MG63 (cell line): ENCODE measurements at regions not wholly inside any gene's neighbourhood (a gene's known extent, or its start where the extent isn't known, plus 50 kb on each side); places are given as distances from the start of the nearest gene placed in this dataset.
"Not testable (repeated sequence)": the region's sequence is repeated elsewhere in the genome, so short reads cannot be mapped to it uniquely, and the experiment has no call there.

Experiments used
- DNase-seq: peaks from one replicate; pipeline ENCODE4 v3.0.0-alpha.2; 2020
- H3K27me3 ChIP-seq: fragments of 250-450 bp; sonication (Bioruptor Pico); 2 replicates; pipeline ENCODE4 v1.5.1; 2020; ENCODE audit warnings: mild to moderate bottlenecking, moderate library complexity
- H3K36me3 ChIP-seq: fragments of 250-450 bp; sonication (Bioruptor Pico); 2 replicates; pipeline ENCODE4 v1.5.1; 2020; ENCODE audit warnings: mild to moderate bottlenecking, moderate library complexity
- H3K4me3 ChIP-seq: fragments of 250-450 bp; sonication (Bioruptor Pico); 2 replicates; pipeline ENCODE4 v1.5.1; 2020; ENCODE audit warnings: mild to moderate bottlenecking, moderate library complexity
- H3K9me3 ChIP-seq: fragments of 250-450 bp; sonication (Bioruptor Pico); 2 replicates; pipeline ENCODE4 v1.5.1; 2020; ENCODE audit warnings: mild to moderate bottlenecking, moderate library complexity

DNA sequence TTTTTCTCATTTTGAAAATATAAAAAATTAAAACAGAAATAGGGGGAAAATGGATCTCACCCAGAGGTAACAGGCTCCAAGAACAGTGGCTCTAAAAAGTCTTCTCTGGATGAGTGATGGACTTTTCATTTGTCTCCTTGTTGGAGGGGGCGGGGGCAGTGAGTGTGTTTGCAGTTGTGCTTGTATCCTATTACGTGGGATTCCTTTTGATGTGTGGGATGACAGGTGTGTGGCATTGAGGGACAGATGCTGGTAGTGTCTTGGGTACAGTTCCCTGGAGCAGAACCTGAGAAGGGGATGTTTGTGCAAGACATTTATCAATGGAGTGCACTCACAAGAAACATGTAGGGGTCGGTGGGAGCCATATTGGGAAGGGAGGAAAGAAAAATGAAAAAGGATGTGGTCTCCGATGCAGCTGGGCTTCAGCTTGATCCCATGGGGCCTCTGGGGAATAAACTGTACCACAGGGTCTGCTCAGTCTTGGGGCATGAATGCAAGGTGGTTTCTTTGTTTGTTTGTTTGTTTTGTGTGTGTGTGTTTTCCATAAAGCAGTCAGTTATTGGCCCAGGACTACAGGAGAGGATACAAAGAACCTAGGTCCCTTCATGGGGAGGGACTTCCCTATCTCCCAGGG lies 120.0 kb upstream of the SLC35G4 start:
- no peak overlapping the region for H3K4me3 ChIP-seq
- H3K36me3 ChIP-seq, result no peaks in the 10 kb centered on the region
- no peaks in the 10 kb centered on the region for H3K9me3 ChIP-seq
- no peaks in the 10 kb centered on the region for H3K27me3 ChIP-seq
- DNase-seq, result no peak

DNA sequence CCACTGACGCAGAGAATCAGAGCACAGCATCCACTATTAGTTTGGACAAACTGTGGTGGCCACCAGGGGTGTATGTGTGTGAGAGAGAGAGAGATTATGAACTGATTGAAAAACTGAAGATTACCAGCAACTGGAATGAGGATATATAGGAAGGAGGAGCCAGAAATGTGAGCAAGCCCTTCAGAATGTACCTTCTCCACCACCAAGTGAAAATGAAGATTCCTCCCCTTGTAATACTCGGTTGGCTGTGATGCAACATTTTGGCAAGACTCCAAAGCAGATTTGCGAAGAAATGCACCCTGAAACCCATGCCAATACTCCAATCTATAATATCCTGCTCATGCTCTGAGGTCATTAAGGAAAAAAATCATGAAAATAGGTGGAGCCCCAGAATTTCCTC lies 121.2 kb upstream of the SLC35G4 start:
- Histone ChIP-seq H3K36me3 (no peaks in the 10 kb centered on the region), H3K27me3 (no peaks in the 10 kb centered on the region), H3K4me3 (no peak overlapping the region), H3K9me3 (no peaks in the 10 kb centered on the region)
- peak; percentile 21 for DNase-seq

DNA sequence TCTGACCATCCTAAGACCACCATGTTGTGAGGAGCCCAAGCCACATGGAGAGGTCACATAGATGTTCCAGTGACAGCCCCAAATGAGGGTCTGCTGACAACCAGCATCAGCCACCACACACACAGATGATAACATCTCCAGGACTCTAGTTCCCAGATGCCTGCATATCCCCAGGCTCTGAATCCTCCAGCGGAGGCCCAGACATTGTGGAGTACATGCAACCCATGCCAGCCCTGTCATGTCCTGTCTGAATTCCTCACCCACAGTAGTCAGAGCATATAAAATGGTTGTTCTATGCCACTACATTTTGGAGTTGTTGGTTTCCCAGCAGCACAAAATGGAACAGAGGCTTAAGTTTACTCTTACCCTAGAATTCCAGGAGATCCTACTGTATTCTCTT lies 122.0 kb upstream of the SLC35G4 start:
- no peaks in the 10 kb centered on the region for H3K36me3 ChIP-seq
- DNase-seq, result no peak

DNA sequence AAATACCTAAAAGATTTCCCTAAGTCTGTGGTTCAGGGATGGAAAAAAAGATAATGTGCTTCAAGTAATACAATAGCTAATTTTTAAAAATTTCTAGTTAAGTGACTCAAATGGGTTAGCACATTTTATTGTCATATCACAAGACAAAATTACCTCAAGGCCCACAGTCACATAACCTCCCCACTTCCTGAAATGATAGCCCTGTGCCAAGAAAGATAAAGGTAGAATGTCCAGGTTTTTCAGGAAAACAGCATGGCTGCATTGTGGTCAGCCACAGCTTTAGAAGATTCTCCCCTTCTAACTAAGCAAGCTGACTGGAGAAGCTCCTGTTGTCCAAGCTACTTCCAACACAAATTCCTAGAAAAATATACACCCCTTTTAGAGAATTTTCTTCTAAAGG lies 127.1 kb upstream of the SLC35G4 start:
- no peak for DNase-seq
- no peak overlapping the region for H3K4me3 ChIP-seq
- H3K27me3 ChIP-seq, result no peaks in the 10 kb centered on the region
- H3K36me3 ChIP-seq, result no peaks in the 10 kb centered on the region
- no peaks in the 10 kb centered on the region for H3K9me3 ChIP-seq

More for the DNA sequence above, 122.0 kb upstream of the SLC35G4 start:
- Histone ChIP-seq H3K4me3 (no peak overlapping the region), H3K9me3 (no peaks in the 10 kb centered on the region), H3K27me3 (no peaks in the 10 kb centered on the region)

DNA sequence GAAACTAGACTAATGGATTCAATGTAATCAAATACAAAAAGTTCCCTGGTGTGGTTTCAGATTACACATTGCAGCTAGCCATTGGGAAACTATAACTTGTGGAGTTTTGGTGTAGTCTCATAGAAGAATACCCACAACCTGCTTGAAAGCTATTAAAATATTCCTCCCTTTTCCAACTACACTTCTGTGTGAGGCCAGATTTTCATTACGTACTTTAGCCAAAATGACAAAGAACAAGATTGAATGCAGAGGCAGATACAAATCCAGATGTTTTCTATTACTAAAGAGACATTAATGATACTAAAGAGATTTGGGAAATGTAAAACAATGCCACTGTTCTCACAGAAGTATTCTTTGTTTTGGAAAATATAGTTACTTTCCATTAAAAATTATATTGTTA lies 128.7 kb upstream of the SLC35G4 start:
- no peaks in the 10 kb centered on the region for H3K27me3 ChIP-seq
- H3K36me3 ChIP-seq, result no peaks in the 10 kb centered on the region
- DNase-seq, result no peak
- no peak overlapping the region for H3K4me3 ChIP-seq
- H3K9me3 ChIP-seq, result no peaks in the 10 kb centered on the region

DNA sequence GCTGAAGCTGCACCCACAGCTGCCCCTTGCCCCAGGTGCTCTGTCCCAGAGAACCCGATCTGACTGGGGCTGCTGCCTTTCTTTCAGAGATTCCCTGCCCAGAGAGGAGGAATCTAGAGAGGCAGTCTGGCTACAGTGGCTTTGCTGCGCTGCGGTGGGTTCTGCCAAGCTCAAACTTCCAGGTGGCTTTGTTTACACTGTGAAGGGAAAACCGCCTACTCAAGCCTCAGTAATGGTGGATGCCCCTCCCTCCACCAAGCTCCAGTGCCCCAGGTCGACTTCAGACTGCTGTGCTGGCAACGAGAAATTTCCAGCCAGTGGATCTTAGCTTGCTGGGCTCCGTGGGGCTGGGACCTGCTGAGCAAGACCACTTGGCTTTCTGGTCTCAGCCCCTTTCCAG lies 130.4 kb upstream of the SLC35G4 start:
- DNase-seq, H3K36me3 ChIP-seq, H3K4me3 ChIP-seq, H3K27me3 ChIP-seq, H3K9me3 ChIP-seq: not testable (repeated sequence)

DNA sequence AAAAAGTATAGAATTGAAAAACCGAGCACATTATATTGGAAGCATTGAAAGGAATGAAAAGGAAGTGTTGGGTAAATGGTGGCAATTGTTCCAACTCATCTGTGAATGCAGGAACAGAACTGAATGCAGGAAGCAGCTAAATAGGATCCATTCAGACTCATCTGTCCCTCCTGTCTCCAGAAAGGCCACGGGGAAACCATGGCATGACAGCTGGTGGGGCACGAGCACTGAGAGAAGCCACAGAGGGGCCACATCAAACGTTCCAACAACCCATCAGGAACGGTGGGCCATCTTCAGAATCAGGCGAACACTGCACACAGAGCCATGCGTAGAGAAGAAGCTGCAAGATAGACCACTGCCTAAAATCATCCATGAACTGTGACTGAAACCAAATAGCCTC lies 138.5 kb upstream of the SLC35G4 start:
- no peak overlapping the region for H3K4me3 ChIP-seq
- no peaks in the 10 kb centered on the region for H3K27me3 ChIP-seq
- DNase-seq, result no peak
- H3K9me3 ChIP-seq, result no peaks in the 10 kb centered on the region
- H3K36me3 ChIP-seq, result no peaks in the 10 kb centered on the region

DNA sequence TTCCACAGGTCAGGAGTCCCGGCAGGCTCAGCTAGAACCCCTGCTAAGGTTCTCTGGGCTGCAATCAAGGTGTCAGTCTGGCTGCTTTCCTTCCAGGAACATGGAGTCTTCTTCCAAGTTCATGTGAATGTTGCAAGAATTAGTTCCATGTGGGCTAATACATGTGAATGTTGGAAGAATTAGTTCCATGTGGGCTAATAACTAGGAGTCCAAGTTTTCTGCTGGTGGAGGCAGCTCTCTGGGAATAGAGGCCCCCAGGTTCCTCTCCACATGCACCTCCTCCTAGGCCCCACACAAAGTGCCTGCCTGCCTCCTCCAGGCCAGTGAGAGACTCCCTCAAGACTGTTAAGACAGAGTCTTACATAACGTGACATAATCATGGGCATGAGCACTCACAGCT lies 140.8 kb upstream of the SLC35G4 start:
- Histone ChIP-seq H3K27me3 (no peaks in the 10 kb centered on the region), H3K4me3 (no peak overlapping the region), H3K9me3 (no peaks in the 10 kb centered on the region), H3K36me3 (no peaks in the 10 kb centered on the region)
- DNase-seq, result no peak

DNA sequence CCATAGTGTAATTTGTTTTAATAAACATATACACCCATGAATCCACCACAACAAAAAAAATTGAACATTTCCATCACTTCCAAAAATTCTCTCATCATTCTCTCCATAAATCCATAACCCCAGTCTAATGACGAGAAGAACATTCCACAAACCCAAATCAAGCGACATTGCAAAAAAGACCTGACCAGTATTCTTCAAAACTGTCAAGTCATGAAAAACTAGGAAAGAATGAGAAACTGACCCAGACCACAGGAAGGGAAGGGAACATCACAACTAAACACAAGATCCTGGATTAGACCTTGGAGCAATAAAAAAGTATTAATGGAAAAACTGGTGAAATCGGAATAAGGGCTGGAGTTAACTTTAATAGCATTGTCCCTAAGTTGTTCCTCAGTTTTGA lies 141.3 kb upstream of the SLC35G4 start:
- no peak for DNase-seq
- Histone ChIP-seq H3K4me3 (no peak overlapping the region), H3K36me3 (no peaks in the 10 kb centered on the region), H3K9me3 (no peaks in the 10 kb centered on the region), H3K27me3 (no peaks in the 10 kb centered on the region)

DNA sequence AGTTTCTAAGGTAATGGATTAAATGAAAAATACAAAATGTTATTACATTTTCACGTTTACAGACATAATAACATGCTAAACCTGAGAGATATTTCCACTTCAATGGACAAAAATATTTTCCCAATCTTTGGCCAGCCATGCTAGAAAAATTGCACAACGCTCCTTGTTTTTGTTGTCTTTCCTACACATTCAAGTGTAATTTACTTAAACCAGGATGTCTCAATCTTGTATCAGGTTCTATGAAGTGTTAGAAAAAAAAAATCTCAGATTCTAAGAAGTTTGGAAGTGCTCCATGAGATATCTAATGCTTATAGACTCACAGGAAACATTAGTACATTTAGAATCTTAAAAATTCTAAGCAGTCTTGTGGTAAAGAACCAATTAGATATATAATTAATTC lies 141.8 kb upstream of the SLC35G4 start:
- no peaks in the 10 kb centered on the region for H3K36me3 ChIP-seq
- H3K27me3 ChIP-seq, result no peaks in the 10 kb centered on the region
- no peaks in the 10 kb centered on the region for H3K9me3 ChIP-seq
- no peak for DNase-seq
- no peak overlapping the region for H3K4me3 ChIP-seq

DNA sequence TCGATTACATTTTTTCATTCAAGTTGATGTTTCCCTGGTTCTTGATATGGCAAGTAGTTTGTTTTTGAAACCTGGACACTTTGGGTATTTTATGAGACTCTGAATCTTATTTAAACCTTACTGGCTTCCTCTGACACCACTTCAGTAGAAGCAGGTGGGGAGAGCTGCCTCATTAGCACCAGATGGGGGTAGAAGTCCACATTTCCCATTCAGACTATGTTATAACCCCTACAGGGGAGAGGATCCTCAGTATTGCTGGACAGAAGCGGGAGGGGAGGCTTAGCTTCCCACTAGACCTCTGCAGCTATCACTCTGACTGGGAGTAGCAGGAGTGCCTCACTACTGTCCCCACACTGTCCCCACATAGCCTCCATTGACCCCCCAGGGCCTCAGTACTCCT lies 145.3 kb upstream of the SLC35G4 start:
- no peak for DNase-seq
- H3K4me3 ChIP-seq, result no peak overlapping the region
- H3K36me3 ChIP-seq, result no peaks in the 10 kb centered on the region
- H3K9me3 ChIP-seq, result no peaks in the 10 kb centered on the region
- no peaks in the 10 kb centered on the region for H3K27me3 ChIP-seq

DNA sequence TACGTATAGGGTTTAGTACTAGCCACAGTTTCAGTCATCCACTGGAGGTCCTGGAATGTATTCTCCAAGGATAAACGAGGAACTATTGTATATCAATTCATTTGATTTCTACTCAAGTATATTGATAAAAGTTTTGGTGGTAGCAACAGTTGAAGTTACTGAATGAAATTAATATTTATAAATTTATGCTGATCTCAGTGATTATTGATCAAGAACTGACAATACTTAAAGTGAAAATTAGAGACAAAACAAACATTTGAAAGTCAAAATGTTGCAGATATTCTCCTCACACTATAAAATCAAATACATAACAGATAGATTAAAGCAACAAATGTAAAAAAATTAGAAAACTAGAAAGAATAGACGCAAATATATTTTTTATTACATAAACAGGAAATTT lies 150.9 kb upstream of the SLC35G4 start:
- no peaks in the 10 kb centered on the region for H3K36me3 ChIP-seq
- no peak for DNase-seq
- no peaks in the 10 kb centered on the region for H3K27me3 ChIP-seq
- H3K9me3 ChIP-seq, result no peaks in the 10 kb centered on the region
- H3K4me3 ChIP-seq, result no peak overlapping the region

DNA sequence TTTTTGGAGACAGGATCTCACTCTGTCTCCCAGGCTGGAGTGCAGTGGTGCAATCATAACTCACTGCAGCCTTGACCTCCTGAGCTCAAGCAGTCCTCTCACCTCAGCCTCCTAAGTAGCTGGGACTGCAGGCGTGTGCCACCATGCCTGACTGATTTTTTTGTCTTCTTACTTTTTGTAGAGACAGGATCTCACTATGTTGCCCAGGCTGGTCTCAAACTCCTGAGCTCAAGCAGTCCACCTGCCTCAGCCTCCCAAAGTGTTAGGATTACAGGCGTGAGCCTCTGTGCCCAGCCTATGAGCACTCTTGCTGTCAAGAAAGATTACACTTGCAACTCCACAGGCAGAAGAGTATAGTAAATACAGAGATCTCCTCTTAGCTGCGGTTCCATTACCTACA lies 151.5 kb upstream of the SLC35G4 start:
- H3K9me3 ChIP-seq, H3K36me3 ChIP-seq, H3K27me3 ChIP-seq, H3K4me3 ChIP-seq, DNase-seq: not testable (repeated sequence)

DNA sequence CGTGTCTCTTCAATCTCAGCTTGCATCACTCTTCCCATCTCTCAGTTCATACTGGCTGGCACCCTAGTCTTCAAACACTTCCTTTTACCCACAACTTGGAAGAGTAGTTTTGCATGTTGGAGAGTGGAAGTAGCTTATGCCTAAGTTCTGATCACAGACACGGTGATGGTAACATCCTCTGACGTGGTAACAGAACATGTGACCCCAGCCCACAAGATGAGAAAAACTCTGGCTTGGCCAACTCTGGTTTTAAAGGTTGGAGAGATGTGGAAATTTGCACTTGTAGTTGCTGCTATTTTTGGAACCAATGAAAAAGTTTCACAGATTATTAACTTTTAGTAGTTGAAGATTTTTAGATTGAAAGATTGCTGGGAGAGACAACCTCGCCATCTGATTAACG lies 155.4 kb upstream of the SLC35G4 start:
- Histone ChIP-seq H3K36me3 (no peaks in the 10 kb centered on the region), H3K27me3 (no peaks in the 10 kb centered on the region), H3K9me3 (no peaks in the 10 kb centered on the region), H3K4me3 (no peak overlapping the region)
- no peak for DNase-seq

DNA sequence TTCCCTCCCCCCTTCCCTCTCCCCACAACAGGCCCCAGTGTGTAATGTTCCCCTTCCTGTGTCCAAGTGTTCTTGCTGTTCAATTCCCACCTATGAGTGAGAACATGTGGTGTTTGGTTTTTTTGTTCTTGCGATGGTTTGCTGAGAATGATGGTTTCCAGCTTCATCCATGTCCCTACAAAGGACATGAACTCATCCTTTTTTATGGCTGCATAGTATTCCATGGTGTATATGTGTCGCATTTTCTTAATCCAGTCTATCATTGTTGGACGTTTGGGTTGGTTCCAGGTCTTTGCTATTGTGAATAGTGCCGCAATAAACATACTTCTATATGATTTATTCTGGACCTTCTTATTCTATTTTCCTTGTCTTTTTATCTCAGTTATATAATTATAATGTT lies 165.2 kb upstream of the SLC35G4 start:
- not testable (repeated sequence) for H3K9me3 ChIP-seq, H3K27me3 ChIP-seq, DNase-seq, H3K36me3 ChIP-seq, H3K4me3 ChIP-seq

DNA sequence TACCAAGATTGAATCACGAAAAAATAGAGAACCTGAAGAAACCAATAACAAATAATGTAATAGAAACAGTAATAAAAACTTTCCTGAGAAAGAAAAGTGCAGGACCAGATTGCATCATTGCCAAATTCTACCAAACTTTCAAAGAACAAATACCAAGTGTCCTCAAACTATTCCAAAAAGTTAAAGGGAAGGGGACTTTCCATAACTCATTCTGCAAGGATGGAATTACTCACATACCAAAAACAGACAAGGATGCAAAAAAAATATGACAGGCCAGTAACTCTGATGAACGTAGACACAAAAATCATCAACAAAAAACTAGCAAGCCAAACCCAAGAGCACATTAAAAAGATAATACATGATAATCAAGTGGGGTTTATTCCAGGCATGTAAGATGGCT lies 172.3 kb upstream of the SLC35G4 start:
- Histone ChIP-seq H3K4me3 (no peak overlapping the region), H3K9me3 (no peaks in the 10 kb centered on the region), H3K36me3 (no peaks in the 10 kb centered on the region), H3K27me3 (no peaks in the 10 kb centered on the region)
- no peak for DNase-seq

DNA sequence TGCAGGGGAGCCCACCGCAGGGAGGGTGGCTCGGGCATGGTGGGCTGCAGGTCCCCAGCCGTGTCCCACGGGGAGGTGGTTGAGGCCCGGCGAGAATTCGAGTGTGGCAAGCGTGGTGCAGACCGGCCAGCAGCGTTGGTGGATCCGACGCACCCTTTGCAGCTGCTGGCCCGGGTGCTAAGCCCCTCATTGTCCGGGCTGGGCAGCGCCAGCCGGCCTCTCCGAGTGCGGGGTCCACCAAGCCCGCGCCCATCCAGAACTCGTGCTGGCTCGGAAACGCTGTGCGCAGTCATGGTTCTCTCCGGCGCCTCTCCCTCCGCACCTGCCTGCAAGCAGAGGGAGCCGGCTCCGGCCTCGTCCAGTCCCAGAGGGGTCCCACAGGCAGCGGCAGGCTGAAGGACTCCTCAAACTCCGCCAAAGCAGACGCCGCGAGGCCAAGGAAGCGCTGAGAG lies 177.0 kb upstream of the SLC35G4 start:
- Histone ChIP-seq H3K27me3 (no peaks in the 10 kb centered on the region), H3K9me3 (no peaks in the 10 kb centered on the region), H3K36me3 (no peaks in the 10 kb centered on the region), H3K4me3 (no peak overlapping the region)
- no peak for DNase-seq

DNA sequence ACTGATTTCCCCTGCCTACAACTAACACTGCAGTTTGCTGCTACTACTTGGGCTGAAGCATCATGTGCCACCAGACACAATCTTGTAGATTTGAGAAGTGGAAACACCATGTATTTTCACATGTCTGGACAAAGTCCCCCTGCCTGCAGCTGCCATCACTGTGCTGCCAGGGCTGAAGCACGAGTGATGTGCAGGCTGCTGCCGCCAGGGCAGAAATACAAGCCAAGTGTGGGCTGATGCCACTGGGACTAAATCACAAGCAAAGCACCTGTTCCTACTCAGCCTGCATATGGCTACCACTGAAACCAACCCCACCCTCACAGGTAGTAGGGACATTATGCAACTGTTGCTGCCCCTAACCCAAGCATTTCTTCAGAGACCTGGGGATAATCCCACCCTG lies 179.5 kb upstream of the SLC35G4 start:
- Histone ChIP-seq H3K36me3 (no peaks in the 10 kb centered on the region), H3K27me3 (no peaks in the 10 kb centered on the region), H3K9me3 (no peaks in the 10 kb centered on the region), H3K4me3 (no peak overlapping the region)
- DNase-seq, result no peak

DNA sequence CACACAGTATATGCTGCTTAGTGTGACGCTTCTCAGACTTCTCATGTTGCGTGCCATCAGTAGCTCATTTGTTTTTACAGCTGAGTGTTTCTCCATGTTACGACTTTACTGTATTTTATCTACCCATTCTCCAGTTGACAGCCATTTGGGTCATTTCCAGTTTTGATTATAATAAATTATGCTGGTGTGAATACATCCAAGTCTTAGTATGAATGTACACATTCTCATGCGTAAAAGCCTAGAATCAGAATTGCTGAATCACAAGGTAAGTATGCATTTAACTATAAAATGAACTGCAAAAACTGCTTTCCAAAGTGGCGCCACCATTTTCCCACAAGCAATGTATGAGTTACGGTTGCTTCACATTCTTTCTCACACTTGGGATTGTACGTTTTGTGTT lies 184.2 kb upstream of the SLC35G4 start:
- DNase-seq, result no peak
- H3K27me3 ChIP-seq, result no peaks in the 10 kb centered on the region
- no peak overlapping the region for H3K4me3 ChIP-seq
- no peaks in the 10 kb centered on the region for H3K9me3 ChIP-seq
- no peaks in the 10 kb centered on the region for H3K36me3 ChIP-seq
